Activated naive CD4-positive, alpha-beta T cell treated with anti-CD3 and anti-CD28 coated beads, Interleukin-2, amount 50 U/mL, for 72 hours (primary cell): ENCODE measurements at regions not wholly inside any gene's neighbourhood (a gene's known extent, or its start where the extent isn't known, plus 50 kb on each side); places are given as distances from the start of the nearest gene placed in this dataset.
"Not testable (repeated sequence)": the region's sequence is repeated elsewhere in the genome, so short reads cannot be mapped to it uniquely, and the experiment has no call there.

Experiments used
- ATAC-seq, 2 donors: fragments of 150-1000 bp; cut with Tn5 transposase; 2 replicates each; pipeline ENCODE4 v1.10.0; 2021; ENCODE audit warnings: mild to moderate bottlenecking in 2 of 2, moderate library complexity in 2 of 2
- DNase-seq, 2 donors: peaks; one replicate each; pipeline ENCODE4 v3.0.0; 2021 to 2022; ENCODE audit warnings: low spot score in 2 of 2
- H3K27ac Mint-ChIP-seq, 2 donors: one replicate each; pipeline ENCODE4 v1.8.0; 2022; ENCODE audit warnings: mild to moderate bottlenecking in 2 of 2, mixed read lengths in 2 of 2
- H3K36me3 Mint-ChIP-seq, 2 donors: one replicate each; pipeline ENCODE4 v1.8.0; 2022; ENCODE audit warnings: mixed read lengths in 2 of 2
- H3K9me3 Mint-ChIP-seq, 2 donors: one replicate each; pipeline ENCODE4 v1.8.0; 2022; ENCODE audit warnings: mixed read lengths in 2 of 2

DNA sequence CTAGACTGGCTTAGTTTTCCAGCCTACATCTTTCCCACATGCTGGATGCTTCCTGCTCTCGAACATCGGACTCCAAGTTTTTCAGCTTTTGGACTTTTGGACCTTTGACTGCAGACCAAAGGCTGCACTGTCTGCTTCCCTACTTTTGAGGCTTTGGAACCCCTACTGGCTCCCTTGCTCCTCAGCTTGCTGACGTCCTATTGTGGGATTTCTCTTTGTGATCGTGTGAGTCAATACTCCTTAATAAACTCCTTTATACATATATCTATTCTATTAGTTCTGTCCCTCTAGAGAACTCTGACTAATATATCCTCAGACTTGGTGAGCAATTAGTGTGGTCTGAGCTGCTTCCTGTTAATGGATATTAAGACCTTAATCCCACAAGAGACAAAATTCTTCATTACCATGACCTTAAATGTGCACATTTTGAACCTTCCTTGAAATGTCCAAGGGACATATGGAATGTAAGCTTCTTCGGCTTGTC, 752.9 kb downstream of the CDH18 start:
- no peak for DNase-seq
- H3K27ac Mint-ChIP-seq = no peak overlapping the region
- H3K36me3 Mint-ChIP-seq = peaks cover 0 to 4% of the 10 kb centered on the region in 2 donors
- H3K9me3 Mint-ChIP-seq = peaks cover 25 to 34% of the 10 kb centered on the region in 2 donors
- no peak for ATAC-seq

GRCh38 chr5:19240170-19240569, 747.8 kb downstream of the CDH18 start:
- ATAC-seq (no peak), DNase-seq (no peak)
- peaks cover 20 to 24% of the 10 kb centered on the region in 2 donors for H3K9me3 Mint-ChIP-seq
- H3K27ac Mint-ChIP-seq = no peak overlapping the region
- no peaks in the 10 kb centered on the region for H3K36me3 Mint-ChIP-seq

DNA sequence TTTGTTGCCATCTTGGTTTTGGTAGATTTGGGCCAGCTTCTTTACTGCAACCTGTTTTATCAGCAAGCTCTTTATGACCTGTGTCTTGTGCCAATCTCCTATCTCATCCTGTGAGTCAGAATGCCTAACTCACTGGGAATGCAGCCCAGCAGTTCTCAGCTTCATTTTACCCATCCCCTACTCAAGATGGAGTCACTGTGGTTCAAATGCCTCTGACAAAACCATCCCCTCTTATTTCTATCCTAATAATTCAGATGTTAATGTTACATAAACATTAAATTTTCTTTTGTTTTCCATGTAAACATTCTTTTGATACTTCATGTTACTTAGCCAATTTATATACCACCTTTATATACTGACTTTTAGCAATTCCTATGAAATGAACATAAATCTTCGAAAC, 746.3 kb downstream of the CDH18 start:
- Mint-ChIP-seq H3K36me3 (peaks cover 0 to 10% of the 10 kb centered on the region in 2 donors), H3K9me3 (peaks cover 18 to 19% of the 10 kb centered on the region in 2 donors), H3K27ac (no peak overlapping the region)
- ATAC-seq = no peak
- no peak for DNase-seq

GRCh38 chr5:19246191-19246590, 741.8 kb downstream of the CDH18 start:
- not testable (repeated sequence) for ATAC-seq, H3K27ac Mint-ChIP-seq, DNase-seq
- H3K9me3 Mint-ChIP-seq = peaks cover 9 to 16% of the 10 kb centered on the region in 2 donors
- peaks cover 0 to 10% of the 10 kb centered on the region in 2 donors for H3K36me3 Mint-ChIP-seq

DNA sequence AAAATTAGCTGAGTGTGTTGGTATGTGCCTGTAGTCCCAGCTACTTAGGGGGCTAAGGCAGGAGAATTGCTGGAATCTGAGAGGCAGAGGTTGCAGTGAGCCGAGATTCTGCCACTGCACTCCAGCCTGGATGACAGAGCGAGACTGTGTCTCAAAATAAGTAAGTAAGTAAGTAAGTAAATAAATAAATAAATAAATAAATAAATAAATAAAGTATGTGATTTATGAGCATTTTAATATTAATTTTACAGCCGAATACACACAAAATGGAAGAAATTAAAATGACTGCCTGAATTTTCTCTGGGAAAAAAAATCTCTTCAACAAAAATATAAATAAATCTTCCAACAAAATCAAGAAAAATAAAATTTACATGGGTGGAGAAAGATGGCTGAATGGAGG, 740.7 kb downstream of the CDH18 start:
- H3K36me3 Mint-ChIP-seq = peaks cover 0 to 10% of the 10 kb centered on the region in 2 donors
- peaks cover 12 to 20% of the 10 kb centered on the region in 2 donors for H3K9me3 Mint-ChIP-seq
- no peak for ATAC-seq
- H3K27ac Mint-ChIP-seq = no peak overlapping the region
- no peak for DNase-seq

DNA sequence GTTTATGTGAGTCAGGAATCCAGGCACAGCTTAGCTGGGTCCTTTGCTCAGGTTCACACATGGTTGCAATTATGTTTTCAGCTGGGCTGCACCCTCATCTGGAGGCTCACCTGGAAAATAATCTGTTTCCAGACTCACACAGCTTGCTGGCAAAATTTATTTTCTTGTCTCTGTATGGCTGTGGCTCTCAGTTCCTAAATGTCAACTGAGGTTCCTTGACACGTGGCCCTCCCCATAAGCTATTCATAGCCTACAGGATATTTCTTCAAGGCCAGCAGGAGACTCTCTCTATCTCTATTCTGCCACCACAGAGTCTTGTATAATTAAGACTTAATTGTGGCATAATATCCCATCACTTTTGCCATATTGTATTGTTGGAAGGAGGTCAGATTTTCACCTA, 732.0 kb downstream of the CDH18 start:
- DNase-seq (no peak), ATAC-seq (no peak)
- peaks cover 0 to 5% of the 10 kb centered on the region in 2 donors for H3K36me3 Mint-ChIP-seq
- H3K27ac Mint-ChIP-seq = no peak overlapping the region
- peaks cover 24 to 29% of the 10 kb centered on the region in 2 donors for H3K9me3 Mint-ChIP-seq

DNA sequence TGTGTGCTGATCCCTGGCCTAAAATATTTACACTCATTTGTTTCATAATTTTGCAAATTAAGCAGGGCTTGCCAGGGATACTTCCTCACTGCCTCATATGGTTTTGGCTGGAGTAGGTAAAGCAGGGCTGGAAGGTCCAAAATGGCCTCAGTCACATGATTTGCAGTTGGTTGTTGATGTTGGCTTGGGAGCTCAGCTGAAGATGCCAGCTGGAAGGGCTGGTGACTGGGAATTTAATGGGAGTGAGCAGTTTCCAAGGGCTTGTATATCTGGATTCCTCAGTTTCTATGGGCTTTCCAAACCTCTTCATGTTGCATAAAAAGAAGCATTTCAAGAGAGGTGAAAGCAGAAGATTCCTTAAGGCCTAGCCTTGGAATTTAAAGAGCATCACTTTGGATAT, 729.3 kb downstream of the CDH18 start:
- DNase-seq = no peak
- Mint-ChIP-seq H3K36me3 (peaks cover 0 to 5% of the 10 kb centered on the region in 2 donors), H3K27ac (no peak overlapping the region), H3K9me3 (peaks cover 24 to 26% of the 10 kb centered on the region in 2 donors)
- no peak for ATAC-seq

GRCh38 chr5:19261879-19262278, 726.1 kb downstream of the CDH18 start:
- DNase-seq (no peak), ATAC-seq (no peak)
- H3K36me3 Mint-ChIP-seq = peaks cover 0 to 5% of the 10 kb centered on the region in 2 donors
- H3K27ac Mint-ChIP-seq = no peak overlapping the region
- H3K9me3 Mint-ChIP-seq = peaks cover 20 to 31% of the 10 kb centered on the region in 2 donors

DNA sequence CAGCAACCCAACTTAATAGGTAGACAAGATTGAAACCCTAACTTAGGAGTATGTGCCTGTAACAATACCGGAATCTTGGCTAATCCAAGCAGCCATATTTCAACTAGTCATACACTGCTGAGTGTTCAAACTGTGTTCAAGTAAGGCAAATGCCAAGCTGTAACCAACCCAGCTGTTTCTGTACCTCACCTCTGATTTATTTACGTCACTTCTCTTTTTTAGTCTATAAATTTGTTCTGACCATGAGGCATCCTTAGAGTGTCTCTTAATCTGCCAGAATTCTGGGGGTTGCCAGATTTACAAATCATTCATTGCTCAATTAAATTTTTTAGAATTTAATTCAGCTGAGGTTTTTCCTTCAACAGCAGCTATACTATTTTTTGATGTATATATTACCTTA, 723.2 kb downstream of the CDH18 start:
- ATAC-seq (no peak), DNase-seq (no peak)
- Mint-ChIP-seq H3K9me3 (peaks cover 26 to 30% of the 10 kb centered on the region in 2 donors), H3K36me3 (no peaks in the 10 kb centered on the region), H3K27ac (no peak overlapping the region)

DNA sequence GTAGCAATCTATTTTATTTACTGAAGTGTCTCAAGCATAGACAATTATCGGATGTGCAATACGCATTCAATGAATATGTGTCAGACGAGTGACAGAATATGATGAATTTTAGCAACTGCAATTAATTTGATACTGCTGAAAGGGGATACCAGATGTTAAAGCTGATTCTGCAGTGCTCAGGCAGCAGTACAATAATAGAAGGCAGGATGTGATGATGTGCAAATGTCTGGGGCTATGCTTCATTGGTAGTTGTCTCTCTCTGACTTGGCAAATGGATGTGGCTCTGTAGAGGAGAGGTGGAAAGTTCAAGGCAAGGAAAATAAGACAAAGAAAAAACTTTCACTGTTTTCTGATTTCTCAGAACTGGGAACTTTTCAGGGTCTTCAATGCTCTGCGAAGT, 721.2 kb downstream of the CDH18 start:
- Mint-ChIP-seq H3K9me3 (peaks cover 22 to 24% of the 10 kb centered on the region in 2 donors), H3K27ac (no peak overlapping the region), H3K36me3 (no peaks in the 10 kb centered on the region)
- ATAC-seq = no peak
- no peak for DNase-seq

GRCh38 chr5:19270153-19270552, 717.8 kb downstream of the CDH18 start:
- Mint-ChIP-seq H3K36me3 (peaks cover 0 to under 1% of the 10 kb centered on the region in 2 donors), H3K9me3 (peaks cover 20 to 24% of the 10 kb centered on the region in 2 donors), H3K27ac (no peak overlapping the region)
- no peak for ATAC-seq
- no peak for DNase-seq

DNA sequence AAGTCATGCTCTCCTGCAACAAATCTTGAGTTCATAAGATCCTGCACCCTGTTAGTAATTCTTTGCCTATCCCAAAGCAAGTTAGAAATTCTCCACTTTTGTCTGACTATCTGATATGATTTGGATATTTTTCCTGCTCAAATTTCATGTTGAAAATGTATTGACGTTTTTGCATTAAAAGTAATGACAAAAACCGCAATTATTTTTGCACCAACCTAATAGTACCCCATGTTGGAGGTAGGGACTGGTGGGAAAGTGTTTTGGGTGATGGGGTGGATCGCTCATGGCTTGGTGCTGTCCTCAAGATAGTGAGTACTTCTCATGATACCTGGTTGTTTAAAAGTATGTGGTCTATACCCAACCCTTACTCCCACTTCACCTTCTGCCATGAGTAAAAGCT, 713.4 kb downstream of the CDH18 start:
- peaks cover 5 to 6% of the 10 kb centered on the region in 2 donors for H3K36me3 Mint-ChIP-seq
- H3K9me3 Mint-ChIP-seq = peaks cover 12 to 23% of the 10 kb centered on the region in 2 donors
- ATAC-seq (no peak), DNase-seq (no peak)
- no peak overlapping the region for H3K27ac Mint-ChIP-seq

DNA sequence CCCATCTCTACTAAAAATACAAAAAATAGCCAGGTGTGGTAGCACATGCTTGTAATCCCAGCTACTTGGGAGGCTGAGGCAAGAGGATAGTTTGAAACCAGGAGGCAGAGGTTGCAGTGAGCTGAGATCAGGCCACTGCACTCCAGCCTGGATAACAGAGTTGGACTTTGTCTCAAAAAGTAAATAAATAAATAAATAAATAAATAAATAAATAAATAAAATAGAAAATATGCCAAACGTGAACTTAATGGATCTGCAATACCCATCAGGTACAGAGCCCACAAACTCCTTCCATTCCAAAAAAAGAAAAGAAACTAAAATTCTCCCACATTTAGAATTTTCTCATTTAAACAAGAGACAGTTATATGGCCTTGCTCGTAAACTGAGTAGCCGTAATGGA, 702.7 kb downstream of the CDH18 start:
- H3K27ac Mint-ChIP-seq = no peak overlapping the region
- H3K9me3 Mint-ChIP-seq = peaks cover 16 to 27% of the 10 kb centered on the region in 2 donors
- H3K36me3 Mint-ChIP-seq = peaks cover 4 to 16% of the 10 kb centered on the region in 2 donors
- ATAC-seq = no peak
- DNase-seq = no peak

DNA sequence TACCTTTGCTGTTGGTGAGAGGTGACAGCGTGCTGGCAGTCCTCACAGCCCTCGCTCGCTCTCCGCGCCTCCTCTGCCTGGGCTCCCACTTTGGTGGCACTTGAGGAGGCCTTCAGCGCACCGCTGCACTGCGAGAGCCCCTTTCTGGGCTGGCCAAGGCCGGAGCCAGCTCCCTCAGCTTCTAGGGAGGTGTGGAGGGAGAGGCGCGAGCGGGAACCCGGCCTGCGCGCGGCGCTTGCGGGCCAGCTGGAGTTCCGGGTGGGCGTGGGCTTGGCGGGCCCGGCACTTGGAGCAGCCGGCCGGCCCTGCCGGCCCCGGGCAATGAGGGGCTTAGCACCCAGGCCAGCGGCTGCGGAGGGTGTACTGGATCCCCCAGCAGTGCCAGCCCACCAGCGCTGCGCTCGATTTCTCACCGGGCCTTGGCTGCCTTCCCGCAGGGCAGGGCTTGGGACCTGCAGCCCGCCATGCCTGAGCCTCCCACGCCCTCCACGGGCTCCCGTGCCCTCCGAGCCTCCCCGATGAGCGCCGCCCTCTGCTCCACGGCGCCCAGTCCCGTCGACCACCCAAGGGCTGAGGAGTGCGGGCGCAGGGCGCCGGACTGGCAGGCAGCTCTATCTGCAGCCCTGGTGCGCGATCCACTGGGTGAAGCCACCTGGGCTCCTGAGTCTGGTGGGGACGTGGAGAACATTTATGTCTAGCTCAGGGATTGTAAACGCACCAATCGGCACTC, 700.3 kb downstream of the CDH18 start:
- Mint-ChIP-seq H3K9me3 (peaks cover 12 to 27% of the 10 kb centered on the region in 2 donors), H3K36me3 (peaks cover 4 to 16% of the 10 kb centered on the region in 2 donors)
- not testable (repeated sequence) for ATAC-seq, DNase-seq, H3K27ac Mint-ChIP-seq

GRCh38 chr5:19288311-19288710, 699.7 kb downstream of the CDH18 start:
- not testable (repeated sequence) for DNase-seq, H3K27ac Mint-ChIP-seq, ATAC-seq
- peaks cover 12 to 27% of the 10 kb centered on the region in 2 donors for H3K9me3 Mint-ChIP-seq
- H3K36me3 Mint-ChIP-seq = peaks cover 4 to 16% of the 10 kb centered on the region in 2 donors

DNA sequence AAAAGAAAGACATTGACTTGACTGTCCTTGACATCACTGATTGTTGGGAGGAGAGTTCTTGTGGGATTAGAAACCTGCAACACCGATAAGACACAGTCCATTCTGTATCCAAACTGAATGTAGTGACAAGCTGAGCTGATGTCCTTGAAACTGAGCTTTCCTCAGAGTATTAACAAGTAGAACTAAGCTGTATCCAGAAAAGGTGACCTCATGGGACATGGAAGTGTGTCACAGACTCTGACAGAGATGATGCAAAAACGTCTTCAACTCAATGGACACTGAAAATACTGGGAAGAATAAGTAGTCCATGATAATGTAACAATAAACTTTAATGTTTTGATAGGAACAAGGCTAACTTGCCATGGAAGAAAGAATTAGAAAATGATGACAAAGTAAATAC, 690.1 kb downstream of the CDH18 start:
- H3K36me3 Mint-ChIP-seq = no peaks in the 10 kb centered on the region
- ATAC-seq (no peak), DNase-seq (no peak)
- H3K27ac Mint-ChIP-seq = no peak overlapping the region
- H3K9me3 Mint-ChIP-seq = peaks cover 12 to 24% of the 10 kb centered on the region in 2 donors

GRCh38 chr5:19301271-19301670, 686.7 kb downstream of the CDH18 start:
- ATAC-seq = no peak
- DNase-seq = no peak
- Mint-ChIP-seq H3K9me3 (peaks cover 13 to 26% of the 10 kb centered on the region in 2 donors), H3K27ac (no peak overlapping the region), H3K36me3 (peaks cover 0 to 7% of the 10 kb centered on the region in 2 donors)

DNA sequence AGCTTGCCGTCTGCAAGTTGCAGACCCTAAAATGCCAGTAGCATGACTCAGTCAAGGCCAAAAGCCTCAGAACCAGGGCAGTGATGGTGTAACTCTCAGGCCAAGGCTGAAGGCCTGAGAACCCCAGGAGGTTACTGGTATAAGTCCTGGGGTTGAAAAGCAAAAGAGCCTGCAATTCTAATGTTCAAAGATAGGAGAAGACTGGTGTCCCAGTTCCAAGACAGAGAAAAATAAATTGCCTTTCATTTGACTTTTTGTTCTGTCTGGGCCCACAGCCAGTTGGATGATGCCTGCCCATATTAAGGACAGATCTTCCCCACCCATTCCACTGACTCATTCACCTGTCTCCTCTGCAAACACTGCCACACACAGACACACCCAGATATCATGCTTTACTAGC, 673.2 kb downstream of the CDH18 start:
- DNase-seq = no peak
- Mint-ChIP-seq H3K36me3 (peaks cover 4 to 5% of the 10 kb centered on the region in 2 donors), H3K9me3 (peaks cover 42 to 46% of the 10 kb centered on the region in 2 donors), H3K27ac (no peak overlapping the region)
- ATAC-seq = no peak
